Stomach (tissue), 4 donors: ENCODE measurements at regions not wholly inside any gene's neighbourhood (a gene's known extent, or its start where the extent isn't known, plus 50 kb on each side); places are given as distances from the start of the nearest gene placed in this dataset.

ENCODE experiments used
- EP300 ChIP-seq: sonication (generic); formaldehyde crosslinking; IDR thresholded peaks from one replicate; pipeline ENCODE4 v1.6.1; 2017; ENCODE audit warnings: antibody characterized with exemption
- POLR2A ChIP-seq, 4 donors: fragments of 450-650 bp; IDR thresholded peaks; one replicate each; pipeline ENCODE4 v1.6.1; 2016; ENCODE audit warnings: antibody characterized with exemption in 4 of 4, control low read depth in 2 of 4, mild to moderate bottlenecking in 1 of 4, moderate library complexity in 1 of 4
- TF ChIP-seq, protein P1 (sequence below), 7 experiments: fragments of 450-650 bp in 4 of 7; fragments of 200-600 bp in 3 of 7; sonication (generic) in 3 of 7; IDR thresholded peaks; one replicate each; pipeline ENCODE4 v1.5.1; 2016 to 2019; ENCODE audit warnings: antibody characterized with exemption in 7 of 7, control low read depth in 2 of 7, mild to moderate bottlenecking in 1 of 7

DNA sequence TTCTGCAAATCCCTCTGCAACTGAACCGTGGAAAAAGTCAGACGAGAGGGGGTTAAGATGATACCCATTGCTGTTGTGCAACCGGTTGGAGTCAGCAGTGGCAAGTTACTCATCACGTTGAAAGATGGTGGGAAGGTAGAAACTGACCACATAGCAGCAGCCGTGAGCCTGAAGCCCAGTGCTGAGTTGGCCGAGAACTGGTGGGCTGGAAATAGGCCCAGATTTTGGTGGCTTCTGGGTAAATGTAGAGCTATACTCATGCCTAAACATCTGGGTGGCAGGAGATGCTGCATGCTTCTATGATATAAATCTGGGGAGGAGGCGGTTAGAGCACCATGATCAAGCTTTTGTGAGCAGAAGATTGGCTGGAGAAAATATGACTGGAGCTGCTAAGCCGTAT lies 78.6 kb downstream of the ARL5B start:
- TF ChIP-seq, protein P1, sequence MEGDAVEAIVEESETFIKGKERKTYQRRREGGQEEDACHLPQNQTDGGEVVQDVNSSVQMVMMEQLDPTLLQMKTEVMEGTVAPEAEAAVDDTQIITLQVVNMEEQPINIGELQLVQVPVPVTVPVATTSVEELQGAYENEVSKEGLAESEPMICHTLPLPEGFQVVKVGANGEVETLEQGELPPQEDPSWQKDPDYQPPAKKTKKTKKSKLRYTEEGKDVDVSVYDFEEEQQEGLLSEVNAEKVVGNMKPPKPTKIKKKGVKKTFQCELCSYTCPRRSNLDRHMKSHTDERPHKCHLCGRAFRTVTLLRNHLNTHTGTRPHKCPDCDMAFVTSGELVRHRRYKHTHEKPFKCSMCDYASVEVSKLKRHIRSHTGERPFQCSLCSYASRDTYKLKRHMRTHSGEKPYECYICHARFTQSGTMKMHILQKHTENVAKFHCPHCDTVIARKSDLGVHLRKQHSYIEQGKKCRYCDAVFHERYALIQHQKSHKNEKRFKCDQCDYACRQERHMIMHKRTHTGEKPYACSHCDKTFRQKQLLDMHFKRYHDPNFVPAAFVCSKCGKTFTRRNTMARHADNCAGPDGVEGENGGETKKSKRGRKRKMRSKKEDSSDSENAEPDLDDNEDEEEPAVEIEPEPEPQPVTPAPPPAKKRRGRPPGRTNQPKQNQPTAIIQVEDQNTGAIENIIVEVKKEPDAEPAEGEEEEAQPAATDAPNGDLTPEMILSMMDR (IDR thresholded peaks at IDR 0.05) = no peak
- TF ChIP-seq EP300 = no peak
- no peak for TF ChIP-seq POLR2A (IDR thresholded peaks at IDR 0.05)
